Prostate gland (tissue), 2 donors: ENCODE measurements at regions not wholly inside any gene's neighbourhood (a gene's known extent, or its start where the extent isn't known, plus 50 kb on each side); places are given as distances from the start of the nearest gene placed in this dataset.

Experiments used
- POLR2A ChIP-seq: fragments of 450-650 bp; IDR thresholded peaks from one replicate; pipeline ENCODE4 v1.6.1; 2016; ENCODE audit warnings: antibody characterized with exemption, mild to moderate bottlenecking
- TF ChIP-seq, protein P1 (sequence below), 4 experiments: fragments of 200-600 bp in 2 of 4; fragments of 450-650 bp in 2 of 4; sonication (generic) in 2 of 4; IDR thresholded peaks; 1 replicate in 3 of 4; 2 replicates in 1 of 4; pipeline ENCODE4 v1.5.1; 2016 to 2019; ENCODE audit warnings: antibody characterized with exemption in 4 of 4, mild to moderate bottlenecking in 2 of 4, moderate library complexity in 2 of 4

DNA sequence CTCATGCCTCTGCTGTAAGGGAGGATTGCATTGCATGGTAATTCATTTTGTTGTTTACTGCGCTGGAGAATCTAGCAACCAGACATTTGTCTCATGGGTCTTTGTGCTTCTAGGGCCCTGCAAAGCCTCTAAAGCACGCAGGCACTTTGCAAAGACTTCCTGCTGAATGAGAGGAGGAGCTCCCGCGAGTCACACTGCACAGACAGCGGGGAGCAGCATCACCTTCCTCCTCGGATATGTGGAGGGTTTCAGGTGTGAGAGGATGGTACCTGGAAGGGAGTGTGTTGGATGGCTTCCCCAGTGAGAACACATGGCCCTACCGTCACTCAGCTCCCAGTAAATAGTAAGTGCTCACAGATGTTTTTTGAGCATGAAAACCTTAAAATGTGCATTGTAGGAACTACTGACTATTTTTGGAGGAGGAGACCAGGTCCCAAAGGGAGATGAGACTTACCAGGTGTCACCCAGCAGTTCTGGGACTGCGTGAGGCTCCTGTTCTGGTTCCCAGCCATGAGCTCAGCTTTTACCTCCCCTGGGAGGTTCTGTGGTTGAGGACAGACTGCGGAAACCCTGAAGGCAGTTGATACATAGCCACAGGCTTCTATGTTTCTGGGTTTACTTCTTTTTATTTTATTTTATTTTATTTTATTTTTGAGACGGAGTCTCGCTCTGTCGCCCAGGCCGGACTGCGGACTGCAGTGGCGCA lies 278.0 kb downstream of the FGF9 start:
- TF ChIP-seq, protein P1, sequence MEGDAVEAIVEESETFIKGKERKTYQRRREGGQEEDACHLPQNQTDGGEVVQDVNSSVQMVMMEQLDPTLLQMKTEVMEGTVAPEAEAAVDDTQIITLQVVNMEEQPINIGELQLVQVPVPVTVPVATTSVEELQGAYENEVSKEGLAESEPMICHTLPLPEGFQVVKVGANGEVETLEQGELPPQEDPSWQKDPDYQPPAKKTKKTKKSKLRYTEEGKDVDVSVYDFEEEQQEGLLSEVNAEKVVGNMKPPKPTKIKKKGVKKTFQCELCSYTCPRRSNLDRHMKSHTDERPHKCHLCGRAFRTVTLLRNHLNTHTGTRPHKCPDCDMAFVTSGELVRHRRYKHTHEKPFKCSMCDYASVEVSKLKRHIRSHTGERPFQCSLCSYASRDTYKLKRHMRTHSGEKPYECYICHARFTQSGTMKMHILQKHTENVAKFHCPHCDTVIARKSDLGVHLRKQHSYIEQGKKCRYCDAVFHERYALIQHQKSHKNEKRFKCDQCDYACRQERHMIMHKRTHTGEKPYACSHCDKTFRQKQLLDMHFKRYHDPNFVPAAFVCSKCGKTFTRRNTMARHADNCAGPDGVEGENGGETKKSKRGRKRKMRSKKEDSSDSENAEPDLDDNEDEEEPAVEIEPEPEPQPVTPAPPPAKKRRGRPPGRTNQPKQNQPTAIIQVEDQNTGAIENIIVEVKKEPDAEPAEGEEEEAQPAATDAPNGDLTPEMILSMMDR (IDR thresholded peaks at IDR 0.05) = no peak
- no peak for TF ChIP-seq POLR2A
